SK-N-SH treated with all-trans-retinoic acid at 6 μM for 48 hours (cell line): ENCODE measurements at regions not wholly inside any gene's neighbourhood (a gene's known extent, or its start where the extent isn't known, plus 50 kb on each side); places are given as distances from the start of the nearest gene placed in this dataset.

Experiments used
- ARNTL ChIP-seq: fragments of 450-650 bp; formaldehyde crosslinking; IDR thresholded peaks from 2 replicates; pipeline ENCODE4 v1.5.0; 2020; ENCODE audit warnings: low read depth, mild to moderate bottlenecking, moderate library complexity, borderline replicate concordance
- GLIS3 ChIP-seq: fragments of 250-450 bp; sonication (Bioruptor Pico); IDR thresholded peaks from 2 replicates; pipeline ENCODE4 v1.5.0; 2020; ENCODE audit warnings: mild to moderate bottlenecking, moderate library complexity
- SNAI2 ChIP-seq: fragments of 250-450 bp; sonication (Bioruptor Pico); IDR thresholded peaks from 2 replicates; pipeline ENCODE4 v1.5.0; 2020; ENCODE audit warnings: mild to moderate bottlenecking, moderate library complexity
- ZNF8 ChIP-seq: fragments of 450-650 bp; formaldehyde crosslinking; IDR thresholded peaks from 2 replicates; pipeline ENCODE4 v1.5.0; 2020; ENCODE audit warnings: mild to moderate bottlenecking, moderate library complexity
- TF ChIP-seq, protein P1 (sequence below): fragments of 250-450 bp; sonication (Bioruptor Pico); IDR thresholded peaks from 2 replicates; pipeline ENCODE4 v1.5.1; 2020; ENCODE audit warnings: low read depth, mild to moderate bottlenecking, moderate library complexity
- TF ChIP-seq, protein P2 (sequence below): fragments of 250-450 bp; sonication (Bioruptor Pico); IDR thresholded peaks from 2 replicates; pipeline ENCODE4 v1.5.0; 2020; ENCODE audit warnings: mild to moderate bottlenecking, moderate library complexity

- TF ChIP-seq, protein P1, sequence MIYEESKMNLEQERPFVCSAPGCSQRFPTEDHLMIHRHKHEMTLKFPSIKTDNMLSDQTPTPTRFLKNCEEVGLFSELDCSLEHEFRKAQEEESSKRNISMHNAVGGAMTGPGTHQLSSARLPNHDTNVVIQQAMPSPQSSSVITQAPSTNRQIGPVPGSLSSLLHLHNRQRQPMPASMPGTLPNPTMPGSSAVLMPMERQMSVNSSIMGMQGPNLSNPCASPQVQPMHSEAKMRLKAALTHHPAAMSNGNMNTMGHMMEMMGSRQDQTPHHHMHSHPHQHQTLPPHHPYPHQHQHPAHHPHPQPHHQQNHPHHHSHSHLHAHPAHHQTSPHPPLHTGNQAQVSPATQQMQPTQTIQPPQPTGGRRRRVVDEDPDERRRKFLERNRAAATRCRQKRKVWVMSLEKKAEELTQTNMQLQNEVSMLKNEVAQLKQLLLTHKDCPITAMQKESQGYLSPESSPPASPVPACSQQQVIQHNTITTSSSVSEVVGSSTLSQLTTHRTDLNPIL (CRISPR knock-in tag), result no peak
- TF ChIP-seq ARNTL (CRISPR knock-in tag), result no peak
- no peak for TF ChIP-seq GLIS3
- no peak for TF ChIP-seq SNAI2
- TF ChIP-seq, protein P2, sequence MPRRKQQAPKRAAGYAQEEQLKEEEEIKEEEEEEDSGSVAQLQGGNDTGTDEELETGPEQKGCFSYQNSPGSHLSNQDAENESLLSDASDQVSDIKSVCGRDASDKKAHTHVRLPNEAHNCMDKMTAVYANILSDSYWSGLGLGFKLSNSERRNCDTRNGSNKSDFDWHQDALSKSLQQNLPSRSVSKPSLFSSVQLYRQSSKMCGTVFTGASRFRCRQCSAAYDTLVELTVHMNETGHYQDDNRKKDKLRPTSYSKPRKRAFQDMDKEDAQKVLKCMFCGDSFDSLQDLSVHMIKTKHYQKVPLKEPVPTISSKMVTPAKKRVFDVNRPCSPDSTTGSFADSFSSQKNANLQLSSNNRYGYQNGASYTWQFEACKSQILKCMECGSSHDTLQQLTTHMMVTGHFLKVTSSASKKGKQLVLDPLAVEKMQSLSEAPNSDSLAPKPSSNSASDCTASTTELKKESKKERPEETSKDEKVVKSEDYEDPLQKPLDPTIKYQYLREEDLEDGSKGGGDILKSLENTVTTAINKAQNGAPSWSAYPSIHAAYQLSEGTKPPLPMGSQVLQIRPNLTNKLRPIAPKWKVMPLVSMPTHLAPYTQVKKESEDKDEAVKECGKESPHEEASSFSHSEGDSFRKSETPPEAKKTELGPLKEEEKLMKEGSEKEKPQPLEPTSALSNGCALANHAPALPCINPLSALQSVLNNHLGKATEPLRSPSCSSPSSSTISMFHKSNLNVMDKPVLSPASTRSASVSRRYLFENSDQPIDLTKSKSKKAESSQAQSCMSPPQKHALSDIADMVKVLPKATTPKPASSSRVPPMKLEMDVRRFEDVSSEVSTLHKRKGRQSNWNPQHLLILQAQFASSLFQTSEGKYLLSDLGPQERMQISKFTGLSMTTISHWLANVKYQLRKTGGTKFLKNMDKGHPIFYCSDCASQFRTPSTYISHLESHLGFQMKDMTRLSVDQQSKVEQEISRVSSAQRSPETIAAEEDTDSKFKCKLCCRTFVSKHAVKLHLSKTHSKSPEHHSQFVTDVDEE (CRISPR knock-in tag), result no peak
- TF ChIP-seq ZNF8 (CRISPR knock-in tag), result no peak
Observed at GRCh38 chr5:82591021-82591515, 312.9 kb upstream of the RPS23 start.
